HL-60 (cell line): ENCODE measurements at regions not wholly inside any gene's neighbourhood (a gene's known extent, or its start where the extent isn't known, plus 50 kb on each side); places are given as distances from the start of the nearest gene placed in this dataset.

Source experiments
- CTCF ChIP-seq: IDR thresholded peaks from one replicate; pipeline ENCODE4 v1.5.1; 2011; ENCODE audit warnings: low read length, control low read depth, inconsistent platforms; ENCODE audit not compliant: insufficient read depth
- GABPA ChIP-seq: IDR thresholded peaks from 2 replicates; pipeline ENCODE4 v1.6.1; 2012; ENCODE audit warnings: low read depth

GRCh38 chr1:245026247-245026646, 128.5 kb upstream of the KIF26B start:
- TF ChIP-seq GABPA = no peak
- TF ChIP-seq CTCF = no peak
